ENCODE measurements at regions not wholly inside any gene's neighbourhood (a gene's known extent, or its start where the extent isn't known, plus 50 kb on each side); places are given as distances from the start of the nearest gene placed in this dataset.

- no peak for DNase-seq (ENCODE audit: low read depth)
Measured at GRCh38 chr2:234768608-234769196, 183.1 kb upstream of the SH3BP4 start.

GRCh38 chr2:234765279-234765678, 186.5 kb upstream of the SH3BP4 start:
- DNase-seq (ENCODE audit: low read depth), result no peak

- no peak for DNase-seq (ENCODE audit: low read depth)
Measured at GRCh38 chr2:234764372-234764771, 187.4 kb upstream of the SH3BP4 start.

GRCh38 chr2:234763002-234763873, 188.6 kb upstream of the SH3BP4 start:
- no peak for DNase-seq (ENCODE audit: low read depth)

GRCh38 chr2:234761910-234762309, 189.9 kb upstream of the SH3BP4 start:
- DNase-seq (ENCODE audit: low read depth), result no peak

GRCh38 chr2:234754126-234754525, 197.7 kb upstream of the SH3BP4 start:
- no peak for DNase-seq (ENCODE audit: low read depth)

- DNase-seq (ENCODE audit: low read depth), result no peak
Measured at GRCh38 chr2:234753701-234754100, 198.1 kb upstream of the SH3BP4 start.

GRCh38 chr2:234752966-234753365, 198.9 kb upstream of the SH3BP4 start:
- DNase-seq (ENCODE audit: low read depth), result no peak

GRCh38 chr2:234751275-234751973, 200.4 kb upstream of the SH3BP4 start:
- DNase-seq (ENCODE audit: low read depth), result no peak

GRCh38 chr2:234747833-234748559, 203.8 kb upstream of the SH3BP4 start:
- DNase-seq (ENCODE audit: low read depth), result no peak

- DNase-seq (ENCODE audit: low read depth), result no peak
Measured at GRCh38 chr2:234747032-234747431, 204.8 kb upstream of the SH3BP4 start.

- DNase-seq (ENCODE audit: low read depth), result no peak
Measured at GRCh38 chr2:234745347-234745746, 206.5 kb upstream of the SH3BP4 start.

- no peak for DNase-seq (ENCODE audit: low read depth)
Measured at GRCh38 chr2:234741976-234742375, 209.8 kb upstream of the SH3BP4 start.

- DNase-seq (ENCODE audit: low read depth), result no peak
Measured at GRCh38 chr2:234739061-234739460, 212.8 kb upstream of the SH3BP4 start.

- DNase-seq (ENCODE audit: low read depth), result no peak
Measured at GRCh38 chr2:234735829-234736228, 216.0 kb upstream of the SH3BP4 start.

GRCh38 chr2:234733795-234734600, 217.8 kb upstream of the SH3BP4 start:
- no peak for DNase-seq (ENCODE audit: low read depth)

GRCh38 chr2:234733093-234733489, 218.7 kb upstream of the SH3BP4 start:
- no peak for DNase-seq (ENCODE audit: low read depth)

GRCh38 chr2:234732404-234733092, 219.3 kb upstream of the SH3BP4 start:
- DNase-seq (ENCODE audit: low read depth), result no peak

GRCh38 chr2:234731236-234731635, 220.6 kb upstream of the SH3BP4 start:
- DNase-seq (ENCODE audit: low read depth), result no peak

- DNase-seq (ENCODE audit: low read depth), result no peak
Measured at GRCh38 chr2:234730066-234730640, 221.7 kb upstream of the SH3BP4 start.
